ENCODE measurements at regions not wholly inside any gene's neighbourhood (a gene's known extent, or its start where the extent isn't known, plus 50 kb on each side); places are given as distances from the start of the nearest gene placed in this dataset.

GRCh38 chr3:194224471-194225417, 88.8 kb downstream of the HES1 start:
- Histone ChIP-seq H3K36me3 (no peaks in the 10 kb centered on the region), H3K27me3 (replicated peaks in 1 of 7) (peaks cover 0 to 31% (median 0%) of the 10 kb centered on the region in 7 donors), H3K27ac (no peak overlapping the region), H3K4me1 (peaks cover 0 to 18% (median 0%) of the 10 kb centered on the region in 6 donors), H3K4me3 (no peak overlapping the region), H3K9me3 (peaks cover 0 to 5% (median 0%) of the 10 kb centered on the region in 8 donors)
- DNase-seq = no peak
- WGBS, 5 donors = 61 to 72% (median 64%) methylated on average over 18 to 20 of the region's 20 CpGs
- TF ChIP-seq, protein P1, sequence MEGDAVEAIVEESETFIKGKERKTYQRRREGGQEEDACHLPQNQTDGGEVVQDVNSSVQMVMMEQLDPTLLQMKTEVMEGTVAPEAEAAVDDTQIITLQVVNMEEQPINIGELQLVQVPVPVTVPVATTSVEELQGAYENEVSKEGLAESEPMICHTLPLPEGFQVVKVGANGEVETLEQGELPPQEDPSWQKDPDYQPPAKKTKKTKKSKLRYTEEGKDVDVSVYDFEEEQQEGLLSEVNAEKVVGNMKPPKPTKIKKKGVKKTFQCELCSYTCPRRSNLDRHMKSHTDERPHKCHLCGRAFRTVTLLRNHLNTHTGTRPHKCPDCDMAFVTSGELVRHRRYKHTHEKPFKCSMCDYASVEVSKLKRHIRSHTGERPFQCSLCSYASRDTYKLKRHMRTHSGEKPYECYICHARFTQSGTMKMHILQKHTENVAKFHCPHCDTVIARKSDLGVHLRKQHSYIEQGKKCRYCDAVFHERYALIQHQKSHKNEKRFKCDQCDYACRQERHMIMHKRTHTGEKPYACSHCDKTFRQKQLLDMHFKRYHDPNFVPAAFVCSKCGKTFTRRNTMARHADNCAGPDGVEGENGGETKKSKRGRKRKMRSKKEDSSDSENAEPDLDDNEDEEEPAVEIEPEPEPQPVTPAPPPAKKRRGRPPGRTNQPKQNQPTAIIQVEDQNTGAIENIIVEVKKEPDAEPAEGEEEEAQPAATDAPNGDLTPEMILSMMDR (IDR thresholded peaks at IDR 0.05 in 8 of 11, conservative IDR thresholded peaks at IDR 0.05 in 3 of 11) = no peak
- TF ChIP-seq POLR2A (IDR thresholded peaks at IDR 0.05) = no peak
- no peak for TF ChIP-seq POLR2AphosphoS5 (IDR thresholded peaks at IDR 0.05)
- intact Hi-C loops (cut with DNase I; ENCODE audit: low total_unique reads) = no loop called here

- no peak for DNase-seq
- Histone ChIP-seq H3K4me1 (peaks cover 0 to 18% (median 0%) of the 10 kb centered on the region in 6 donors), H3K27me3 (replicated peaks in 1 of 7) (peaks cover 0 to 31% (median 0%) of the 10 kb centered on the region in 7 donors), H3K9me3 (peaks cover 0 to 5% (median 0%) of the 10 kb centered on the region in 8 donors), H3K27ac (no peak overlapping the region), H3K36me3 (no peaks in the 10 kb centered on the region), H3K4me3 (no peak overlapping the region)
- TF ChIP-seq POLR2A (IDR thresholded peaks at IDR 0.05) (no peak), POLR2AphosphoS5 (IDR thresholded peaks at IDR 0.05) (no peak)
- TF ChIP-seq, protein P1 (IDR thresholded peaks at IDR 0.05 in 8 of 11, conservative IDR thresholded peaks at IDR 0.05 in 3 of 11) = no peak
- intact Hi-C loops (cut with DNase I; ENCODE audit: low total_unique reads) = no loop called here
- WGBS, 5 donors = 75 to 89% (median 83%) methylated on average over 5 of the region's 5 CpGs
Observed at GRCh38 chr3:194225418-194225812, 89.5 kb downstream of the HES1 start.

DNA sequence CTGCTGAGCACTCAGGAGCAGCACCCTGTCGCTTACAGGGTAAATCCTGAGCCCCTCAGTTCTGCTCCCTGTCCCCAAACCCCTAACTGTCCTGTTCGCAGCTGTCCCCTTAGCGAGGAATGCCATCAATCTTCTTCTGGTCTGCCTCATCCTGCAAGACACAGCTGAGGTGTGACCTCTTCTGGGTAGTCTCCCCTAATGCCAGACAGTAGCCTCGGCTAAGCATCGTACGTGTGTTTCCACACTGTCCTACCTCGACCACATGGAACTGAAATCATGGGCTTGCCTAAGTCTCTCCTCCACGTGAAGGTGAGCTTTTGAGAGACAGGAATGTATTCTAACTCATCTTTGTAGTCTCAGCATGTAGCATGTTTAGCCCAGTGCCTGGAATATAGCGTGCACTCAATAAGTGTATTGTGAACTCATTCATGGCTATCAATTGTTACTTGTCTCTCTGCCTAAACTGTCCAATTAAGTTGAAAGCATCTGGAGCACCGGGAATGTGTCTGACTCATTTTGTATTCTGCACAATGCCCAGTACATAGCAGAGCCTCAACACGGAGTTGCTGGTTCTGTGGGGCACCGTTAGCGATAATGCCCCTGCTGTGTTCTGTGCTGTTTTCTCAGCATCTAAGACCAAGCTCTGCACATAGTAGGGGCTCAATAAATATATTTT, 90.2 kb downstream of the HES1 start:
- peaks cover 0 to 17% (median 0%) of the 10 kb centered on the region in 6 donors for H3K4me1 ChIP-seq
- WGBS, 5 donors = 75 to 83% (median 79%) methylated on average over 12 to 13 of the region's 13 CpGs

More for the DNA sequence above, 90.2 kb downstream of the HES1 start:
- Histone ChIP-seq H3K27ac (no peak overlapping the region), H3K4me3 (no peak overlapping the region), H3K9me3 (peaks cover 0 to 5% (median 0%) of the 10 kb centered on the region in 8 donors), H3K27me3 (replicated peaks in 1 of 7) (peaks cover 0 to 31% (median 0%) of the 10 kb centered on the region in 7 donors), H3K36me3 (no peaks in the 10 kb centered on the region)
- TF ChIP-seq POLR2A (IDR thresholded peaks at IDR 0.05) (no peak), POLR2AphosphoS5 (IDR thresholded peaks at IDR 0.05) (no peak)
- TF ChIP-seq, protein P1 (IDR thresholded peaks at IDR 0.05 in 8 of 11, conservative IDR thresholded peaks at IDR 0.05 in 3 of 11) = no peak
- intact Hi-C loops (cut with DNase I; ENCODE audit: low total_unique reads) = no loop called here
- no peak for DNase-seq

All from spleen (tissue), 11 donors.